ENCODE measurements at regions not wholly inside any gene's neighbourhood (a gene's known extent, or its start where the extent isn't known, plus 50 kb on each side); places are given as distances from the start of the nearest gene placed in this dataset. TPM values are rescaled to one million over a fixed set of nuclear protein-coding genes. Genes with fewer than 3 reads are reported as not detected.

- no peak for DNase-seq (ENCODE audit: low spot score)
Measured at GRCh38 chr6:3999800-4000661, 78.9 kb downstream of the FAM217A start.

GRCh38 chr6:4004249-4004648, 74.7 kb downstream of the FAM217A start:
- no peak for DNase-seq (ENCODE audit: low spot score)

- peak; percentile 81 for DNase-seq (ENCODE audit: low spot score)
Measured at GRCh38 chr6:4008324-4009047, 70.5 kb downstream of the FAM217A start.

- no peak for DNase-seq (ENCODE audit: low spot score)
Measured at GRCh38 chr6:4009486-4009885, 69.5 kb downstream of the FAM217A start.

GRCh38 chr6:4010048-4010447, 68.9 kb downstream of the FAM217A start:
- no peak for DNase-seq (ENCODE audit: low spot score)

- no peak for DNase-seq (ENCODE audit: low spot score)
Measured at GRCh38 chr6:4010689-4011090, 68.2 kb downstream of the FAM217A start.

GRCh38 chr6:4012826-4013225, 66.1 kb downstream of the FAM217A start:
- DNase-seq (ENCODE audit: low spot score): no peak

- no peak for DNase-seq (ENCODE audit: low spot score)
Measured at GRCh38 chr6:4017058-4017739, 61.7 kb downstream of the FAM217A start.

GRCh38 chr6:4017834-4018170, 61.1 kb downstream of the FAM217A start:
- no peak for DNase-seq (ENCODE audit: low spot score)

- peak; percentile 98 for DNase-seq (ENCODE audit: low spot score)
Measured at GRCh38 chr6:4018171-4018923, 60.6 kb downstream of the FAM217A start.

Small RNA genes in the stretch of these regions (small RNA-seq; reads per million reads assigned to genes)
- not detected for gene AL590004.1

Measured in HT-29 (cell line).